SHP77 (cell line): ENCODE measurements at regions not wholly inside any gene's neighbourhood (a gene's known extent, or its start where the extent isn't known, plus 50 kb on each side); places are given as distances from the start of the nearest gene placed in this dataset.
"Not testable (repeated sequence)": the region's sequence is repeated elsewhere in the genome, so short reads cannot be mapped to it uniquely, and the experiment has no call there.

Source experiments
- DNase-seq, 2 experiments: peaks; one replicate each; lab custom pipeline; 2025; lab: John Stamatoyannopoulos, UW

DNA sequence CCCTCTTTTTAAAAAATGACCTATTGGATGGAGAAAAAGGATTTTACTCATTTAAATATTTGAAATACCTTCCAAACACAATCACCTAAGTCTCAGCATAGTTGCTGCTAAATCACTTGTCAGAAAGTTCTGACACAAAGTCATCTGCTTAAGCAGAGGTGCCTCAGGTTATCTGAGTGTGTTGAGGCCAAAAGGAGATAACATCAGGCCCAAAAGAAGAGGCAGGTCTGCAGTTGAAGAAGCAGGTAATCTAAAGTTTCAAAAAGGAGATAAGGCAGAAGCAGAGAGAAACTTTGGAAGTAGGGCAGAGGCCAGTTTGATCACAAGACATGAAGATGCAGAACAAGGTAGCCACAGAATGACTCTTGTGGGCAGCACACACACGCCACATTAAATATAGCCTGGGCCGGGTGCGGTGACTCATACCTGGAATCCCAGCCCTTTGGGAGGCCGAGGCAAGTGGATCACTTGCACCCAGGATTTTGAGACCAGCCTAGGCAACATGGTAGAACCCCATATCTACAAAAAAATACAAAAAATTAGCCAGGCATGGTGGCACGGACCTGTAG is 175.7 kb upstream of the API5 start:
- no peak for DNase-seq

DNA sequence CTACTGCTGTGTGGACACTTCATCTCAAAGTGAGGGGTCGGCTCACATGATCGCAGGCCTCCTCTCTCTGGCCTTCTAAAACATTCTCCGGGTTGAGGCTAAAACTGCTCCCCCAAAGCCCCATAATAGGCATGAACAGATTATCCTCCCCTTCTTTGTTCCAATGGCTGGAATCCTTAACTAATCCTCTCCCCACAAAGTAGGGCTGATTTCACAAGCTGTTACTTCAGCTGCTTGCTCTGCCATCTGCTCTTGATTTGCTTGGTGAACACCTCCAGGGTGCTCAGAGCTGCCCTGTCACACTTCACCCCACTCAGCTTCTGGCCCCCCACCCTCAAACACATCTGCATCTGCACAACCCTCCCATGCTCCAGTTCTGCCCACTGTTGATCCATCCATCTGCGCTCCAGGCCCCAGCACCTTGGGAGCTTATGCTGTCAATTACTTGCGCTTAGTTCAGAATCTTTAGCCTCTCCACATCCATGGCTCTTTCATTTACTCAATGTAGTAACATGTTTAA is 173.1 kb upstream of the API5 start:
- no peak for DNase-seq

DNA sequence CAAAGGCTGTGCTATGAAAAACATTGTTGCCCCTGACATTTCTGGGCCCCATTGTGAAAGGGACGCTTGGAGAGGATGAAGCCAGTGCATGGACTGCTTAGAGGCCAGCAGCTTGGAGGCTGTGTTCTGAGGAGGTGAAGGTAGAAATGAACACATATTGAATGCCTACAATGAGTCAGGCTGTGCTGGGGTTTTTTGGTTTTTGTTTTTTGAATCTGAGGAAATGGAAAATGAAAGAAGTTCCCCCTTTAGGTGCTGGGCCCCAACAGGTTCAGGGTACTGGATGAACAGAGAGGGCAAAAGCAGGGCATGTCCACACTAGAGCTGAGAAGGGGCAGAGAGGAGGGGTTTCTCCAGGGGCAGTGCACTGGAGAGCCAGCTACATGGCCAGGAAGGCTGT is 166.1 kb upstream of the API5 start:
- no peak for DNase-seq

DNA sequence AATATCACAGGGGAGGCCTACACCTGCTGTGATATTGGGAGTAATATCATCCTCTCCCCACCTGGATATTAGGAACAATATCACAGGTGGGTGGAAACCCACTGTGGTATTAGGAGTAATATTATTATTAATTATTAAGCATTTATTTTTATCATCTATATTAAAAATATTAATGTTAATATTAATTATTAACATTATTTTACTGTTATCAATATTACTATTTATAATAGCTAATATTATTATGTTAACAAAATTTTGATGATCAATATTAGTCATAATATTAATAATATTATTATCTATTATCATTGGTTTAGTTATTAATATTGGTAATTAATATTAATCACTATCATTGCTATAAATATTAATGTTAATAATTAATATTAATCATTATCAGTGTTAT is 161.1 kb upstream of the API5 start:
- no peak for DNase-seq

DNA sequence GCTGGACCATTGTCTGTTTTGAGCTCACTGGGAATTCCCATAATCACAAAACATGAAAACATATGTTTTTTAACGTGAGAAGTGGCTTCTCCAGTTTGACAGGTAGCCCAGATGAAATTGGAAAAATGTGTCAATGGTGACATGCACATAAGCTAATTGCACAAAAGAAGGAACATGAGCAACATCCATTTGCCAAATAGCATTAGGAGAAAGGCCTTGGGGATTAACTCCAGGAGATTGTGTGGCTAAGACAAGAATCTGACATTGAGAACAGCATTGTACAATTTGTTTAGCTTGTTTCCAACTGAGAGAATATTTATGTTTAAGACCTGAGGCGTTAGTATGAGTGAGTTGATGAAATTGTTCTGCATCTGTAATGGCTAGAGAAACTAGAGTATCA is 147.0 kb upstream of the API5 start:
- DNase-seq = no peak

DNA sequence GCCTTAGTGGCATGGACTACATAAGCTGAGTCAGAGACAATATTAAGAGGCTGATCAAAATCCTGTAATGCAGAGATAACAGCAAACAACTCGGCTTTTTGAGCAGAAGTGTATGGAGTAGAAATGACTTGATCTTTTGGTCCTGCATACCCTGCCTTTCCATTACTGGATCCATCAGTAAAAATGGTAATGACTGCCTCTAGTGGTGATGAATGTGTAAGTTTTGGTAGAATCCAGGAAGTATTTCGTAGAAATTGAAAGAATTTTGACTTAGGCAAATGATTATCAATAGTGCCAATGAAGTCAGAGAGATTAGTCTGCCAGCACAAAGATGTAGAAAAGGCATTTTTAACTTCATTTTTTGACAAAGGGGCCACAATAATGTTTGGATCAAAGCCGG is 146.4 kb upstream of the API5 start:
- peak in 1 of 2 experiments; percentile 10 for DNase-seq

DNA sequence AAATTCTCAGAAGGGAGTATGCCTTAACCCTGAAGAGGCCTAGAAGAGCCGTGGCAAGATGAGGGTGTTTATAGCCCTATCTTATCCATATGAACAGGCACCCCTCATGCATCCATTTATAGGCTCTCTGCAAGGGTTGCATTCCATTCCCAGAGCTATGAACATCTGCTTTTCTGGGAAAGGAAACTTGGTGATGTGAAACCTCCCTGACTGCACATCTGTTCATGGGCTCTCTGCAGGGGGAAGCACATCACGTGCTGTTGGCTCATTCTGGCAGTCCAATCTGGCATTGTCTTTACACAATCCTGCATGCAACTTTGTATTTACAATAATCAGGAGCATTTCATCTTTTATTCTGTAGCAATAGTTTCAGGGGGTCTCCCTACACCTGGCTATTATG is 143.6 kb upstream of the API5 start:
- not testable (repeated sequence) for DNase-seq

DNA sequence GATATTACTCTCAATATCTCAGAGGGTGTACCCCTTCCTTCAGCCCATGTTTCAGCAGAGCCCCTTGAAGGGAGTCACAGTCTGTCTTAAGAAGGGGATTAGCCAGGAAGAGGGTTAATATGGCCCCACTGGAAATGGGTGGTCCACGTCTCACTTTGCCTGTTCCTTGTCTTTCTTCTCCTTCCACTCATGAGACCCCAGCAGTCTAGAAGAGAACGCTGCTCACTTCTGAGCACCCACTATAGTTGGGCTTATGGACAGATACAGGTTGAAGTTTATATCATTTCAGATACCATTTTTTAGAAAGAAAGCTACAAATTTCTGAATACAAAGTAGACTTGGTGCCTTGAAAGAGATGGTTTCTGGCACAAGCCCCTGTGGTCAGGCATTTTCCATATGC is 139.3 kb upstream of the API5 start:
- no peak for DNase-seq

DNA sequence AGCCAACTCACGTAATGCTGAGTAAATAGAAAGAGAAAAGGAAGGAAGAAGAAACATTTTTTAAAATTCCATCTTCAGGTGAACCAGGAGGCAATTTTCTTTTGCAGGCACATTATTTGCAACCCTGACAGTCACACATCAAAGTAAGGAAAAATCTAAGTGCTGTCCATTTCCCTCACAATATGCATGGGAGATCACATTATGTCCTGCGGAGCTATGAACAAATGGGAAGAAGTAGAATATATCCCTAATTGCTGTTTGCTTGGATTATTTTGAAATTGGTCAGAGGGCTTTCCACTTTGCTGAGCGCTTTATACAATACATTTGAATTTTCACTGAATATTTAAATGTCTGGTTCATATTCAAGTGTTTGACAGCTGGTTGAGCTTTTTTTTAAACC is 133.8 kb upstream of the API5 start:
- DNase-seq = no peak

DNA sequence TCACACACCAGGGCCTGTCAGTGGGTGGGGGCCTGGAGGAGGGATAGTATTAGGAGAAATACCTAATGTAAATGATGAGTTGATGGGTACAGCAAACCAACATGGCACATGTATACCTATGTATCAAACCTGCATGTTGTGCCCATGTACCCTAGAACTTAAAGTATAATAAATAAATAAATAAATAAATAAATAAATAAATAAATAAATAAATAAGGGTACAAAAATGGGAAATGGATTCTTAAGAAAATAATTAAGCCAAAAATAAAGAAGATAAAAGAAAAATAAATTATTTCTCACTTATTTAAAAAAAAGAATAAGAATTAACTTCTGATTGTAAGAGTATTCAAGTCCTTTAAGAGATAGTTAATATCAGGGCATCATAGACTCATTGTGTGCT is 117.3 kb upstream of the API5 start:
- DNase-seq = not testable (repeated sequence)

DNA sequence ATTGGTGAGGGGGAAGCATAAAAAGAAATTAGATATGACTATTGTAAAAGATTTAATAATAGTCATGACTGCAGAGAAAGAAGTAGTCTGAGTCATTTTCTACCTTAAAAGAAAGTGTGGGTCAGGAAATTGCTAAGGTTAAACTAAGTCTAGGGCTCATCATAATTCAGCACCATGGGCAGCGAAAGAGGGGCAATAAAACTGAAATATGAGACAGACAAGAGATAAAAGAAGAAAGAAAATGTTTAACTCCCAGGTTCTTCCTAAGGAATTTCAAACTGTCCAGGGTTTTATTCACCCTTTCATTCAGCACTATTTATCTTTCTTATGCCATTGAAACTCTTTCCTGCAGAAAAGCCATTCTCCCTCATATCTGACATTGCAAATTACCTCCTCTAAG is 114.4 kb upstream of the API5 start:
- no peak for DNase-seq

DNA sequence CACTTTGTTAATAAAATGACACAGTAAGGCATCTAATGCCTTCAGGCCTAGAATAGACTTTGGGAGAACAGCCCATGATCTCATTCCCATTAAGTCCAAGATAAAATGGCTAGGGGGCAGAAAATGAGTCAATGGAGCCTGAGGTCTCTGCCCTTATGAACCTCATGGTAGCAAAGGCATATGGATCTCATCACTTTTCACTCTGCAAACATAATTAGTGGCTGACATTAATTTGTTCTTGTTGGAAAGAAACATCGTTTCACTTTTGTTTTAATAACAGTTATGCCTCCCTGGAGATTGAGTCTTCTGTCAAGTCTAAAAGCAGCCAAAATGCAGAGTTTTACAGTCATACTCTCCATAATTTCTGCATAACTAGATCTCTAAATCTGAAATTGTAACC is 111.8 kb upstream of the API5 start:
- DNase-seq = no peak

DNA sequence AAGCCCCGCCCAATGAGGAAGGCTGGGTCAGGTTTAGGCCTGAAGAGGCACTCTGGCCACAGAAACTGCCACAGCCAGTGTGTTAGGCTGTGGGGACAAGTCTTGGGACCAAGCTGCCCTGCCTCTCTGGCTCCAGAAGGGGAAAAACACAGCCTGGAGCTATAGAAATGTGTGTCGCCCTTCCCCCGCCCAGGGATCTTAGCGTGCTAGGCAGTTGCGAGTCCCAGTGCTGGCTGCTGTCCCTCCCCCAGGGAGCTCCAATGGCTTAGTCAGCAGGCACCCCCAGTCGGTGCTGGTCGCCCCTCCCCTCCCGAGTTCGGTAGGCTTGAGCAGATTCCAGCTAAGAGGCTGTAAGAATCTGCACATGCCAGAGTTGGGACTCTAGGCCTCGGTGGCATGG is 99.5 kb upstream of the API5 start:
- DNase-seq = no peak

DNA sequence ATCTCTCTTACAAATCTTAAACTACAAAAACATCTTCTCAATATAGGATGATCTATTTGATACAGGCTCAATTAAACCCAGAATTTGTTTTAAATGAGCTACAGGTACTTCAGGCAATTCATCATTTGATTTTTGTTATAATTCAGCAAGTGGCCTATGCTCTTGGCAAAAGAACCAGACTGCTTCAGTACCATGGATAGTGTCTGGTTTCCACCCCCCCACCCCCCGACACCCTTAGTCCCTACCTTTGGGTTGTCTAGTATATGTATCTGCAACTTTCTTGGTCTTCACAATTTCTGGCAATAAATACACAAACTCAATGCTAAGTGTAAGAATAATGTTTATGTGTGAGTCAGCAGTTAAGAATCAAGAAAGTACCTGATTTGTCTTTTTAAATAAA is 97.3 kb upstream of the API5 start:
- no peak for DNase-seq

DNA sequence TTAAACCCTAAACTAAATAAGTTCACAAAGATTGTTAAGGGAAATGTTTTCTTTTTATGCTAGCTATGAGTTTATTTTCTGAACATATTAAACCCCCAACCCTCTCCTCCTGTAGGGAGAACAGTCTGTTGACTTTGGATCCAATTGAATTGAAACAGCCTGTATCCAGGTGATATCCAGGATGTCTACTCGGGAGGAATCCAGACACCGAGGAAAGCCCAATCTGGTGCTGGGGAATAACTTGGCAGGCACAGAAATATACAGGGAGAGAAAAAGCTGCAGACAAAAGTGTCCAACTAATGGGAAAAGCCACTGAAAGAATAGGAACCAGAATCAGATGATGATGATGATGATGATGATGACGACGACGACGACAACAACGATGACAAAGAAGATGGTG is 93.9 kb upstream of the API5 start:
- DNase-seq = no peak

DNA sequence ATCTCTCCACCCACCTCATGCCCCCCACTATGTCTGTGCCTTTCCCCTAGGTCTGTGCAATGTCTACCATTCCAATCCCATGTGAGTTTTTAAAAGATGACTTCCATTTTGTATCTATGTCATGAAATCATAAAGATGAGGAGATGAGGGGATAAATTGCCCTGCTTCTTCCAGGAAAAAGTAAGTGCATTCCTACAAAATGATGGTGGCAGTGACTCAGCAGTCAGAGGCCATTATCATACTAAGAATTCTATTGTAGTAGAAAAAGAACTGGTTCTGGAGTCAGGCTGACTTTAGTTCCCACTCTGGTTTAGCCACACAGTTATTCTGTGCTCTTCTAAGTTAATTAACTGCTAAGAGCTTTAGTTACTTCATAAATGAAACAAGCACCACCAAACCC is 89.6 kb upstream of the API5 start:
- no peak for DNase-seq

DNA sequence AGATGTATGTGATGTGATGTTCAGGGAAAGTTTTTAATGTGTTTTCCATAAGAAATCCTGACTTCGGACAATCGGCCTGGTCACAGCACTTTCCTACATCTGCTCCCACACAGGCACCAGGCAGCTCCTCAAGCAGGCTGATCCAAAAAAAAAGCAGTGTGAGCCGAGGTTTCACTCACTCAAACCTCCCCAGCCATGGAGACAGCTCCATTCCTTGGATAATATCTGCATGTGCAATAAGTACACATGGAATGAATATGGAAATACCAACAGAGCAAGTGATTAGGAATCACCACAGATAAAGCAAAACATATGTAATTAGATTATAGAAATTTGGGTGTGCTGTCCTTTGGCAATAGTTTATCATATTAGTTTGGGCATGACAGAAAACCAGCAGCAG is 88.8 kb upstream of the API5 start:
- DNase-seq = no peak

DNA sequence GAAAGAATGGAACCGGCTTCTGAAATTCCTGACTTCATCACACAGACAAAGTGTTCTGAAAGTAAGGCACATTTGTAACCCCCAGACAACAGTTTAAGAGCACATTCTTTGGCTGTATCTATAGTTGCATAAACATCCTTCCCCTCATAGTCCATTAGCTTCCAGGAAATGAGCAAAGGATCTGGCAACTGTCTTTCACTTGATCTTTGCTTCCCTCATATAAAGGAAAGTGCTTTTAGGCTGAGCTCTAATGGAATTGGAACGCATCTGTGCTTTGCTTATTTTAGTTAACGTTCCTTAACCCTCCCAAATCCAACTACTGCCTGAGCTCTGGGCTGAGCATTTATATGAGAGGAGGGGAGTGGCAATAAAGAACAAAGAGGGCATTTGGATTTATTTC is 76.9 kb upstream of the API5 start:
- no peak for DNase-seq

DNA sequence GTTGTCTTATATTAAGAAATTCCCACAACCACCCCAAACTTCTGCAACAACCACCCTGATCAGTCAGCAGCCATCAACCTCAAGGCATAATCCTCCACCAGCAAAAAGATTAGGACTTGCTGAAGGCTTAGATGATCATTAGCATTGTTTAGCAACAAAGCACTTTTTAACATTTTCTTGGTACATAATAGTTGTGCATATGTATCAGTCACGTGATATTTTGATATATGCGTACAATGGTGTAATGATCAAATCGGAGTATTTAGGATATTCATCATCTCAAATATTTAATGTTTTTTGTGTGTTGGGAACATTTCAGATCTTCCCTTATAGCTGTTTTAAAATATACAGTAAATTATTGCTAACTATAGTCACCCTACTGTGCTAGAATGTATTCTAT is 73.5 kb upstream of the API5 start:
- no peak for DNase-seq

DNA sequence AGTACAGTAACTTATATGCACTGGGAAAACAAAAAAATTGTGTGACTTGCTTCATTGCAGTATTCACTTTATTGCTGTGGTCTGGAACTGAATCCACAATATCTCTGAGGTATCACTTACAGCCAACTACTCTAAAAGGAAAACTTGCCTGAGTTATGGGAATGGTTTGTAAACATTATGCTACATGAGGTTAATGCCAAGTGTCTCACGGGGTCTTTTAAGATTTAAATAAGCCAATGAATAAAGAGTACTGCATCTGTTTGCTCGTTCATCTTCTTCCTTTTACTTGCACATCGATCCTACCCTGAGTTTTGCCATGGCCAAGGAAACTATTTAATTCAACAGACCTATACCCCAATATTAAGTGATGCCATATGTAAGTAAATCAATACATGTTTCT is 72.0 kb upstream of the API5 start:
- DNase-seq = no peak

DNA sequence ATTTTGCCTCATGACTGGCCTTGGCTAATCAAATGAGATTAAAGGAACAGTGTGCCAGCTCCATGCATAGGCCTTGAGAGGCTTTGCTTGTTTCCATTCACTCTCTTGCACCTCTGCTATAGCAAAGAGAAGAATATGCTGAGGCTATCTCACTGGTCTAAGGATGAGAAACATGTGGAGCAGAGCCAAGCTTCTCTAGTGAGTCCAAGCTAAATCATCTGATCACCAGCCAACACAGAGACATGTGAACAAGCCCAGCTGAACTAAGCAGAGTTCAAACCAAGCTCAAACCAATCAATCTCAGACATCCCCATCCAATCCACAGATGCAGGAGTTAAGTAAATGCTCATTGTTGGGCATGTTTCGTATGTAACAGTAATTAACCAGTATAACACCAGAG is 69.4 kb upstream of the API5 start:
- no peak for DNase-seq

DNA sequence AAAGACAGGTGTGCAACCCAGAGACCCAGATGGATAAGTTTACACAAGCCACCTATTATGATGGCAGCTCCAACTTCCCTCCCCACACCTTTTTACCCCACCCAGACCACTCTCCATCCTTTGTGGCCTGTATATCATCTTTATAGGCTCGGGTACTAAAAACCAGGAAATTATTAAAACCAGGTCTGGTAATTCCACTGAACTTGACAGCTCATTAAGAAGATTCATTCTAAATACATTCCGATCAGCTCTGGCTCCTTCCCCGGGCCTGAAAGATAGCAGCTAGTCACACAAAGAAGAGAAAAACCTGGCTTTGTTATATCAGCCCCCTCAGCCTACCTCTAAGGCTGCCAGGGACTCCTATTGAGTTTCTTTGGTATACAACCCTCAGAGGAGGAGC is 67.9 kb upstream of the API5 start:
- no peak for DNase-seq

DNA sequence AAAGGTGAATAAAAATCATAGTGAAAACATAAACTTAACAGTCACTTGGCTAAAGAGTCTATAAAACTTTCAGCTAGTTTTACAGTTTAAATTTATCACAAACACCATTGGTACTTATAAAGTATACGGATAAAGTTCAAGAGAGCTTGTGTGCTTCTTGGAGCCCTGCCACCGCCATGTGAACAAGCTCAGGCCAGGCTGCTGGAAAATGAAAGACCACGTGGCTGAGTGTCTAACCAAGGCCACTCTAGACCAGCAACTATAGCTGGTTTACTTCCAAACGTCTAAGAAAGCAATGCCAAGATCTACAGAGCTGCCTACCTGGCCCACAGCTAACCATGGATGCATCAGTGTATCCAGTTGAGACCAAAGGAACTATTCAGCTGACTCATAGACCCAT is 66.3 kb upstream of the API5 start:
- no peak for DNase-seq

DNA sequence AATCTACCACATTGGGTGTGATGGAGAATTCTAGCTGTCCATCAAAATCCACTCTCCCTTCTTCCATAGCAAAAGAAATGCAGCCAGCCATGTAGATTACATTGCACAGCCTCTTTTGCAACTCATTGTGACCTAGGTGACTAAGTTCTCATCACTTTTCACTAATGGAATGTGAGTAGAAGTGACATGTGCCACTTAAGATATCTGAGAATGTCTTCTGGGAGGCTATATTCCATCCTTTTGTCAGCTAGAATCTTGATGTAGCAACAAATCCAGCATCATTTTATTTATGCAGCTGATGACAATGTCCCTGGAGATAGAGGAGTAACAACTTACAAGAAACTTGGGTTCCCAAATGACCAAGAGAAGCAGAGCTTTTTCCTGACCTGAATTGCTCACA is 61.5 kb upstream of the API5 start:
- no peak for DNase-seq

DNA sequence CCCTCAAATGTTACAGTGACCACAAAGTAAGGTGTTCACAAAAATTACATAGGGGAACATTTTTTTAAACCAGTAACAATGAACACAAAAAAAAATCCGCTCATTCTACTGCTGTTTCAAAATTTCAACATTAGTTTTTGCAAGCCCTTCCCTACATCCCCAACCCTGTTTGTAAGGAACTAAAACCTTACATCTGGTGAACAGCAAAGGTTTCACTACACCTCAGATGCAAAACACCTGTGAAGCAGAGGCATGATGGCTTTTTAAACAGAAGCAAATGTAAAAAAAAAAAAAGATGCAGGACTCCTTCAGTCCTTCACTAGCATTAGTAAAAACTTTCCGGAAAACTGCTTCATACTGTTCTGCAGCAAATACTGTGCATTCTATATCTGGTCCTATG is 50.0 kb upstream of the API5 start:
- DNase-seq = no peak
